ENCODE measurements at regions not wholly inside any gene's neighbourhood (a gene's known extent, or its start where the extent isn't known, plus 50 kb on each side); places are given as distances from the start of the nearest gene placed in this dataset.
A peak's percentile ranks its signal among the peaks of the same experiment; 100 is the strongest.

GRCh38 chr2:562391-563364 is 114.5 kb downstream of the TMEM18 start:
- TF ChIP-seq CTCF (IDR thresholded peaks at IDR 0.05; ENCODE audit: borderline replicate concordance), result no peak
- intact Hi-C loops (cut with micrococcal nuclease), result no loop called here
- H3K4me1 ChIP-seq, result no peaks in the 10 kb centered on the region

GRCh38 chr2:558879-559278 is 118.3 kb downstream of the TMEM18 start:
- no peak for TF ChIP-seq CTCF (IDR thresholded peaks at IDR 0.05; ENCODE audit: borderline replicate concordance)
- no peak overlapping the region for H3K27ac ChIP-seq (replicated peaks)
- H3K27me3 ChIP-seq (ENCODE audit: low read depth), result peaks cover 81% of the 10 kb centered on the region
- no peaks in the 10 kb centered on the region for H3K36me3 ChIP-seq
- no peaks in the 10 kb centered on the region for H3K4me1 ChIP-seq
- intact Hi-C loops (cut with micrococcal nuclease), result no loop called here
- no peaks in the 10 kb centered on the region for H3K9me3 ChIP-seq (replicated peaks)
- no peak overlapping the region for H3K4me3 ChIP-seq
- no peak for DNase-seq

More at GRCh38 chr2:562391-563364, 114.5 kb downstream of the TMEM18 start:
- Histone ChIP-seq H3K36me3 (no peaks in the 10 kb centered on the region), H3K9me3 (replicated peaks) (no peaks in the 10 kb centered on the region), H3K27ac (replicated peaks) (no peak overlapping the region), H3K27me3 (ENCODE audit: low read depth) (peaks cover 81% of the 10 kb centered on the region), H3K4me3 (no peak overlapping the region)
- DNase-seq, result no peak

- H3K27ac ChIP-seq (replicated peaks), result no peak overlapping the region
- H3K4me1 ChIP-seq, result no peaks in the 10 kb centered on the region
- H3K9me3 ChIP-seq (replicated peaks), result no peaks in the 10 kb centered on the region
- no peak for DNase-seq
- peak overlapping the region; percentile 41 for H3K4me3 ChIP-seq
- no peaks in the 10 kb centered on the region for H3K36me3 ChIP-seq
- H3K27me3 ChIP-seq (ENCODE audit: low read depth), result peaks cover 81% of the 10 kb centered on the region
- intact Hi-C loops (cut with micrococcal nuclease), result no loop called here
- no peak for TF ChIP-seq CTCF (IDR thresholded peaks at IDR 0.05; ENCODE audit: borderline replicate concordance)
Measured at GRCh38 chr2:558302-558642, 118.9 kb downstream of the TMEM18 start.

- TF ChIP-seq CTCF (IDR thresholded peaks at IDR 0.05; ENCODE audit: borderline replicate concordance), result no peak
- DNase-seq, result peak; percentile 31
- Histone ChIP-seq H3K4me1 (no peaks in the 10 kb centered on the region), H3K9me3 (replicated peaks) (no peaks in the 10 kb centered on the region), H3K27me3 (ENCODE audit: low read depth) (peaks cover 81% of the 10 kb centered on the region), H3K4me3 (peak overlapping the region; percentile 41), H3K36me3 (no peaks in the 10 kb centered on the region), H3K27ac (replicated peaks) (no peak overlapping the region)
- intact Hi-C loops (cut with micrococcal nuclease), result no loop called here
Measured at GRCh38 chr2:557635-558301, 119.4 kb downstream of the TMEM18 start.

- H3K4me3 ChIP-seq, result no peak overlapping the region
- no peaks in the 10 kb centered on the region for H3K9me3 ChIP-seq (replicated peaks)
- H3K27ac ChIP-seq (replicated peaks), result no peak overlapping the region
- H3K27me3 ChIP-seq (ENCODE audit: low read depth), result peaks cover 86% of the 10 kb centered on the region
- H3K36me3 ChIP-seq, result no peaks in the 10 kb centered on the region
- TF ChIP-seq CTCF (IDR thresholded peaks at IDR 0.05; ENCODE audit: borderline replicate concordance), result no peak
- intact Hi-C loops (cut with micrococcal nuclease), result no loop called here
- H3K4me1 ChIP-seq, result no peaks in the 10 kb centered on the region
- DNase-seq, result no peak
Measured at GRCh38 chr2:556485-556884, 120.7 kb downstream of the TMEM18 start.

Measured in left ventricle myocardium inferior (tissue), 1 donor.